ENCODE measurements at regions not wholly inside any gene's neighbourhood (a gene's known extent, or its start where the extent isn't known, plus 50 kb on each side); places are given as distances from the start of the nearest gene placed in this dataset.

GRCh38 chr2:215603440-215603839 is 167.6 kb upstream of the FN1 start:
- Histone ChIP-seq H2AFZ (ENCODE audit: low read depth) (no peak overlapping the region), H3K4me1 (ENCODE audit: control insufficient read depth in 1 of 2, insufficient read depth in 2 of 2, low read depth in 1 of 2, low read length in 1 of 2) (peaks cover 0 to 21% of the 10 kb centered on the region in 2 experiments; a peak in 2 of 4 replicates), H3K4me2 (0 out of 2 replicates have a peak overlapping the region, but pooled peaks have one; percentile 11), H3K79me2 (ENCODE audit: insufficient read depth) (no peaks in the 10 kb centered on the region), H3K9me2 (no peaks in the 10 kb centered on the region), H3K27me3 (ENCODE audit: insufficient read depth) (no peaks in the 10 kb centered on the region), H3K4me3 (ENCODE audit: low read depth in 2 of 2, low read length in 1 of 2) (no peak overlapping the region), H3K9ac (no peak overlapping the region), H3K9me3 (no peaks in the 10 kb centered on the region), H4K20me1 (ENCODE audit: insufficient read depth) (no peaks in the 10 kb centered on the region), H3F3A (replicated peaks; ENCODE audit: insufficient read depth) (peaks cover 28% of the 10 kb centered on the region), H3K36me3 (replicated peaks in 1 of 2; ENCODE audit: control insufficient read depth in 1 of 2, insufficient read depth in 2 of 2, low read length in 1 of 2) (no peaks in the 10 kb centered on the region), H3K27ac (ENCODE audit: low read depth in 2 of 2, low read length in 1 of 2) (peak overlapping the region in 1 of 2 experiments; percentile 84; a peak in 2 of 4 replicates)
- CTCF ChIA-PET, result no interaction called here
- POLR2A ChIA-PET, result no interaction called here
- DNase-seq, result no peak
- no peak for TF ChIP-seq FOXJ3 (CRISPR knock-in tag; IDR thresholded peaks at IDR 0.05)
- TF ChIP-seq YY1 (IDR thresholded peaks at IDR 0.05; ENCODE audit: low read depth), result no peak
- TF ChIP-seq MXI1 (IDR thresholded peaks at IDR 0.05; ENCODE audit: low read depth, low read length), result no peak
- TF ChIP-seq MEF2A (IDR thresholded peaks at IDR 0.05; ENCODE audit: borderline replicate concordance, low read depth), result no peak
- no peak for TF ChIP-seq REST (IDR thresholded peaks at IDR 0.05; ENCODE audit: low read depth, low read length)
- no peak for TF ChIP-seq SIN3A (IDR thresholded peaks at IDR 0.05; ENCODE audit: borderline replicate concordance, low read depth, low read length)
- no peak for TF ChIP-seq RCOR1 (IDR thresholded peaks at IDR 0.05; ENCODE audit: low read length)
- TF ChIP-seq RFX5 (IDR thresholded peaks at IDR 0.05; ENCODE audit: low read length), result no peak
- whole genome bisulfite sequencing (ENCODE audit: low lambda C conversion rate), result 93% methylated on average over 7 of the region's 7 CpGs

GRCh38 chr2:215602997-215603396 is 167.1 kb upstream of the FN1 start:
- Histone ChIP-seq H3K27ac (ENCODE audit: low read depth in 2 of 2, low read length in 1 of 2) (peak overlapping the region in 1 of 2 experiments; percentile 84; a peak in 2 of 4 replicates), H3K9me2 (no peaks in the 10 kb centered on the region), H3K27me3 (ENCODE audit: insufficient read depth) (no peaks in the 10 kb centered on the region), H3K4me1 (ENCODE audit: control insufficient read depth in 1 of 2, insufficient read depth in 2 of 2, low read depth in 1 of 2, low read length in 1 of 2) (peaks cover 0 to 25% of the 10 kb centered on the region in 2 experiments; a peak in 2 of 4 replicates), H3K36me3 (replicated peaks in 1 of 2; ENCODE audit: control insufficient read depth in 1 of 2, insufficient read depth in 2 of 2, low read length in 1 of 2) (no peaks in the 10 kb centered on the region), H3K79me2 (ENCODE audit: insufficient read depth) (no peaks in the 10 kb centered on the region), H3F3A (replicated peaks; ENCODE audit: insufficient read depth) (peaks cover 30% of the 10 kb centered on the region), H3K9me3 (no peaks in the 10 kb centered on the region), H3K9ac (peak overlapping the region; percentile 12; the same call in 1 of the 2 replicates), H3K4me3 (ENCODE audit: low read depth in 2 of 2, low read length in 1 of 2) (no peak overlapping the region), H4K20me1 (ENCODE audit: insufficient read depth) (no peaks in the 10 kb centered on the region), H3K4me2 (0 out of 2 replicates have a peak overlapping the region, but pooled peaks have one; percentile 11), H2AFZ (ENCODE audit: low read depth) (no peak overlapping the region)
- WGBS (ENCODE audit: low lambda C conversion rate), result 55% methylated on average over 3 of the region's 3 CpGs
- ChIA-PET CTCF (no interaction called here), POLR2A (no interaction called here)
- DNase-seq, result no peak
- TF ChIP-seq YY1 (IDR thresholded peaks at IDR 0.05; ENCODE audit: low read depth), result no peak
- TF ChIP-seq GATA2 (CRISPR knock-in tag; IDR thresholded peaks at IDR 0.05), result no peak
- TF ChIP-seq ELF1 (IDR thresholded peaks at IDR 0.05), result no peak
- TF ChIP-seq EZH2phosphoT487 (IDR thresholded peaks at IDR 0.05; ENCODE audit: borderline replicate concordance, low read depth), result no peak
- TF ChIP-seq SIN3A (IDR thresholded peaks at IDR 0.05; ENCODE audit: borderline replicate concordance, low read depth, low read length), result no peak
- no peak for TF ChIP-seq REST (IDR thresholded peaks at IDR 0.05; ENCODE audit: low read depth, low read length)
- TF ChIP-seq NRF1 (IDR thresholded peaks at IDR 0.05; ENCODE audit: low read depth, low read length), result no peak
- TF ChIP-seq USF2 (IDR thresholded peaks at IDR 0.05; ENCODE audit: borderline replicate concordance, low read depth, low read length), result no peak
- no peak for TF ChIP-seq GABPA (IDR thresholded peaks at IDR 0.05; ENCODE audit: low read depth)
- no peak for TF ChIP-seq MEF2A (IDR thresholded peaks at IDR 0.05; ENCODE audit: borderline replicate concordance, low read depth)
- no peak for TF ChIP-seq ZBTB33 (IDR thresholded peaks at IDR 0.05; ENCODE audit: borderline replicate concordance, low read depth)
- no peak for TF ChIP-seq RAD21 (IDR thresholded peaks at IDR 0.05; ENCODE audit: low read length)
- TF ChIP-seq TEAD4 (IDR thresholded peaks at IDR 0.05; ENCODE audit: borderline replicate concordance, insufficient read depth), result no peak

Measured in SK-N-SH (cell line).